ENCODE measurements at regions not wholly inside any gene's neighbourhood (a gene's known extent, or its start where the extent isn't known, plus 50 kb on each side); places are given as distances from the start of the nearest gene placed in this dataset.
"Not testable (repeated sequence)": the region's sequence is repeated elsewhere in the genome, so short reads cannot be mapped to it uniquely, and the experiment has no call there.

- no peak for DNase-seq
Observed at GRCh38 chr5:167281925-167282324, 1009.5 kb upstream of the WWC1 start.

GRCh38 chr5:167283691-167284090 lies 1007.8 kb upstream of the WWC1 start:
- no peak for DNase-seq

GRCh38 chr5:167284222-167284890 lies 1007.1 kb upstream of the WWC1 start:
- no peak for DNase-seq

GRCh38 chr5:167285591-167285990 lies 1005.9 kb upstream of the WWC1 start:
- no peak for DNase-seq

GRCh38 chr5:167286891-167287290 lies 1004.6 kb upstream of the WWC1 start:
- no peak for DNase-seq

- no peak for DNase-seq
Observed at GRCh38 chr5:167290478-167290877, 1001.0 kb upstream of the WWC1 start.

GRCh38 chr5:167294882-167295680 lies 996.4 kb upstream of the WWC1 start:
- DNase-seq = no peak

- no peak for DNase-seq
Observed at GRCh38 chr5:167295681-167296005, 995.8 kb upstream of the WWC1 start.

GRCh38 chr5:167296066-167296465 lies 995.4 kb upstream of the WWC1 start:
- DNase-seq = no peak

- DNase-seq = no peak
Observed at GRCh38 chr5:167296661-167297060, 994.8 kb upstream of the WWC1 start.

- not testable (repeated sequence) for DNase-seq
Observed at GRCh38 chr5:167299861-167300260, 991.6 kb upstream of the WWC1 start.

GRCh38 chr5:167303582-167303981 lies 987.9 kb upstream of the WWC1 start:
- no peak for DNase-seq

GRCh38 chr5:167304834-167305469 lies 986.5 kb upstream of the WWC1 start:
- no peak for DNase-seq

- DNase-seq = no peak
Observed at GRCh38 chr5:167305591-167306213, 985.7 kb upstream of the WWC1 start.

GRCh38 chr5:167307042-167307441 lies 984.4 kb upstream of the WWC1 start:
- no peak for DNase-seq

GRCh38 chr5:167308466-167308865 lies 983.0 kb upstream of the WWC1 start:
- no peak for DNase-seq

- DNase-seq = peak; percentile 6
Observed at GRCh38 chr5:167309941-167310517, 981.4 kb upstream of the WWC1 start.

- no peak for DNase-seq
Observed at GRCh38 chr5:167311340-167311739, 980.1 kb upstream of the WWC1 start.

GRCh38 chr5:167312225-167312624 lies 979.2 kb upstream of the WWC1 start:
- no peak for DNase-seq

GRCh38 chr5:167315762-167316161 lies 975.7 kb upstream of the WWC1 start:
- DNase-seq = no peak

- no peak for DNase-seq
Observed at GRCh38 chr5:167317884-167318283, 973.6 kb upstream of the WWC1 start.

- DNase-seq = no peak
Observed at GRCh38 chr5:167319243-167319642, 972.2 kb upstream of the WWC1 start.

- DNase-seq = no peak
Observed at GRCh38 chr5:167320019-167320418, 971.4 kb upstream of the WWC1 start.
